ENCODE measurements at regions not wholly inside any gene's neighbourhood (a gene's known extent, or its start where the extent isn't known, plus 50 kb on each side); places are given as distances from the start of the nearest gene placed in this dataset.

GRCh38 chr4:186445040-186445439 lies 110.3 kb downstream of the MTNR1A start (continued):
- TF ChIP-seq POU2F2 (IDR thresholded peaks at IDR 0.05; ENCODE audit: borderline replicate concordance, low read depth, low read length), result no peak

GRCh38 chr4:186441502-186441901 lies 113.9 kb downstream of the MTNR1A start:
- Histone ChIP-seq H3K36me3 (ENCODE audit: control insufficient read depth in 2 of 2, insufficient read depth in 2 of 2, low read length in 1 of 2) (no peaks in the 10 kb centered on the region), H3K79me2 (ENCODE audit: control insufficient read depth, insufficient read depth, low read length) (no peaks in the 10 kb centered on the region), H3K27ac (ENCODE audit: control insufficient read depth, insufficient read depth) (no peak overlapping the region), H2AFZ (ENCODE audit: control insufficient read depth, low read depth, low read length) (no peak overlapping the region), H4K20me1 (ENCODE audit: control insufficient read depth, insufficient read depth) (no peaks in the 10 kb centered on the region), H3K9me3 (replicated peaks; ENCODE audit: control insufficient read depth, insufficient read depth, low read length) (no peaks in the 10 kb centered on the region), H3K4me3 (no peak overlapping the region), H3K4me2 (ENCODE audit: control insufficient read depth, insufficient read depth) (no peak overlapping the region), H3K4me1 (ENCODE audit: control insufficient read depth, insufficient read depth, low read length) (no peaks in the 10 kb centered on the region), H3K9ac (ENCODE audit: control insufficient read depth, insufficient read depth, low read length) (no peak overlapping the region), H3K27me3 (replicated peaks in 1 of 2; ENCODE audit: control insufficient read depth in 2 of 2, insufficient read depth in 2 of 2, low read length in 1 of 2) (no peaks in the 10 kb centered on the region)
- DNase-seq (ENCODE audit: low read depth, low spot score), result no peak
- ChIA-PET CTCF (interaction anchor here (1.0 kb wide), 1 partner anchor 37 kb away, joined by 4 read pairs; no protein-coding TSS in a partner anchor), POLR2A (no interaction called here), RAD21 (ENCODE audit: unreplicated experiment) (no interaction called here), SMC1A (ENCODE audit: uncharacterized antibody, unreplicated experiment) (no interaction called here)
- FAIRE-seq, result no peak
- TF ChIP-seq BHLHE40 (IDR thresholded peaks at IDR 0.05; ENCODE audit: borderline replicate concordance in 1 of 2, low read depth in 2 of 2, low read length in 1 of 2), result no peak
- no peak for TF ChIP-seq YBX1 (IDR thresholded peaks at IDR 0.05)
- no peak for TF ChIP-seq SREBF2 (IDR thresholded peaks at IDR 0.05; ENCODE audit: low read length)
- TF ChIP-seq NR2F1 (conservative IDR thresholded peaks at IDR 0.05), result no peak
- no peak for TF ChIP-seq PAX8 (IDR thresholded peaks at IDR 0.05)
- no peak for TF ChIP-seq REST (IDR thresholded peaks at IDR 0.05; ENCODE audit: low read depth, low read length)
- TF ChIP-seq EZH2 (IDR thresholded peaks at IDR 0.05; ENCODE audit: borderline replicate concordance, control insufficient read depth, low read depth, low read length), result no peak
- TF ChIP-seq KLF5 (IDR thresholded peaks at IDR 0.05; ENCODE audit: partially characterized antibody), result no peak
- TF ChIP-seq CBFB (IDR thresholded peaks at IDR 0.05; ENCODE audit: low read depth), result no peak
- TF ChIP-seq ZBTB4 (CRISPR knock-in tag; IDR thresholded peaks at IDR 0.05), result no peak
- TF ChIP-seq MEF2B (IDR thresholded peaks at IDR 0.05; ENCODE audit: partially characterized antibody, poor library complexity, severe bottlenecking), result no peak
- TF ChIP-seq RB1 (IDR thresholded peaks at IDR 0.05; ENCODE audit: borderline replicate concordance), result no peak
- no peak for TF ChIP-seq EP300 (IDR thresholded peaks at IDR 0.05; ENCODE audit: borderline replicate concordance in 1 of 2, control insufficient read depth in 1 of 2, low read depth in 2 of 2, low read length in 2 of 2)
- no peak for ATAC-seq
- no TSS peak for BruUV-seq (replicated peaks)
- WGBS (ENCODE audit: insufficient coverage, insufficient replicate concordance, low lambda C conversion rate, missing lambda C conversion rate), result 68% methylated on average over 2 of the region's 2 CpGs
- intact Hi-C loops (cut with micrococcal nuclease; ENCODE audit: unreplicated experiment), result no loop called here
- in situ Hi-C loops (cut with MboI), result no loop called here

Measured in GM12878 (cell line).